ENCODE measurements at regions not wholly inside any gene's neighbourhood (a gene's known extent, or its start where the extent isn't known, plus 50 kb on each side); places are given as distances from the start of the nearest gene placed in this dataset.

GRCh38 chr6:167392631-167393316, 67.9 kb downstream of the TTLL2 start:
- no peak overlapping the region for H3K27ac ChIP-seq
- TF ChIP-seq CTCF (IDR thresholded peaks at IDR 0.05) (no peak), ZFX (IDR thresholded peaks at IDR 0.05; ENCODE audit: borderline replicate concordance) (no peak)

GRCh38 chr6:167393731-167394130, 68.8 kb downstream of the TTLL2 start:
- no peak overlapping the region for H3K27ac ChIP-seq
- TF ChIP-seq CTCF (IDR thresholded peaks at IDR 0.05) (no peak), ZFX (IDR thresholded peaks at IDR 0.05; ENCODE audit: borderline replicate concordance) (no peak)

- no peak overlapping the region for H3K27ac ChIP-seq
- no peak for TF ChIP-seq CTCF (IDR thresholded peaks at IDR 0.05)
- no peak for TF ChIP-seq ZFX (IDR thresholded peaks at IDR 0.05; ENCODE audit: borderline replicate concordance)
These were observed 69.5 kb downstream of the TTLL2 start for GRCh38 chr6:167394339-167394738.

- H3K27ac ChIP-seq = no peak overlapping the region
- TF ChIP-seq ZFX (IDR thresholded peaks at IDR 0.05; ENCODE audit: borderline replicate concordance) (no peak), CTCF (IDR thresholded peaks at IDR 0.05) (no peak)
These were observed 69.9 kb downstream of the TTLL2 start for GRCh38 chr6:167394820-167395219.

GRCh38 chr6:167396068-167396658, 71.3 kb downstream of the TTLL2 start:
- no peak overlapping the region for H3K27ac ChIP-seq

GRCh38 chr6:167396659-167397490, 72.0 kb downstream of the TTLL2 start:
- TF ChIP-seq CTCF (IDR thresholded peaks at IDR 0.05) (no peak), ZFX (IDR thresholded peaks at IDR 0.05; ENCODE audit: borderline replicate concordance) (no peak)
- H3K27ac ChIP-seq = no peak overlapping the region

More at GRCh38 chr6:167396068-167396658, 71.3 kb downstream of the TTLL2 start:
- TF ChIP-seq CTCF (IDR thresholded peaks at IDR 0.05) (no peak), ZFX (IDR thresholded peaks at IDR 0.05; ENCODE audit: borderline replicate concordance) (no peak)
